Mammary epithelial cell (primary cell): ENCODE measurements at regions not wholly inside any gene's neighbourhood (a gene's known extent, or its start where the extent isn't known, plus 50 kb on each side); places are given as distances from the start of the nearest gene placed in this dataset.

Source experiments
- EZH2 ChIP-seq: IDR thresholded peaks from 2 replicates; pipeline ENCODE4 v1.6.1; 2012; ENCODE audit warnings: low read length, inconsistent platforms, borderline replicate concordance
- TF ChIP-seq, protein P1 (sequence below), 2 donors: IDR thresholded peaks in 1 of 2; conservative IDR thresholded peaks in 1 of 2; 2 replicates each; pipeline ENCODE4 v1.5.1; 2011 to 2012; ENCODE audit warnings: inconsistent platforms in 2 of 2, low read length in 2 of 2, mild to moderate bottlenecking in 2 of 2, control low read depth in 1 of 2, low read depth in 1 of 2; ENCODE audit not compliant: insufficient read depth in 1 of 2; ENCODE audit errors: extremely low read depth in 1 of 2

DNA sequence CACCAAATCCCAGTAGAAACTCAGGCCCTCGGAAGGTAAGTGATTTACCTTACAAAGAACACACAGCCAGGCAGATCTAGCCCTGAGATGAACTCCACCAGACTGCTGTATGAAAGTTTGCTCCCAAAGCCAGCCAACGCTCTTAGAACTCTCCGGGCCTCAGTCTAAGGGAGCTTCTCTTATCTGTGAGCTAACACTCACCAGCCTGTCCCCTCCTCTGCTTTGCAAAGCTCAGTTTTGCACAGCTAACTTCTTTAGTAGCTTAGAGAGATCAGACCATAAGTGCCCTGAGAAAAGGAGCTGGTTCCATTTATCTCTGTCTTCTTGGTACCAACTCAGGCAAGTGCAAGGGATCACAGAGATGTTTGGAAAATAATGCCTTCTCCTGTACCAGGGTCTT, 195.8 kb upstream of the JUN start:
- TF ChIP-seq, protein P1, sequence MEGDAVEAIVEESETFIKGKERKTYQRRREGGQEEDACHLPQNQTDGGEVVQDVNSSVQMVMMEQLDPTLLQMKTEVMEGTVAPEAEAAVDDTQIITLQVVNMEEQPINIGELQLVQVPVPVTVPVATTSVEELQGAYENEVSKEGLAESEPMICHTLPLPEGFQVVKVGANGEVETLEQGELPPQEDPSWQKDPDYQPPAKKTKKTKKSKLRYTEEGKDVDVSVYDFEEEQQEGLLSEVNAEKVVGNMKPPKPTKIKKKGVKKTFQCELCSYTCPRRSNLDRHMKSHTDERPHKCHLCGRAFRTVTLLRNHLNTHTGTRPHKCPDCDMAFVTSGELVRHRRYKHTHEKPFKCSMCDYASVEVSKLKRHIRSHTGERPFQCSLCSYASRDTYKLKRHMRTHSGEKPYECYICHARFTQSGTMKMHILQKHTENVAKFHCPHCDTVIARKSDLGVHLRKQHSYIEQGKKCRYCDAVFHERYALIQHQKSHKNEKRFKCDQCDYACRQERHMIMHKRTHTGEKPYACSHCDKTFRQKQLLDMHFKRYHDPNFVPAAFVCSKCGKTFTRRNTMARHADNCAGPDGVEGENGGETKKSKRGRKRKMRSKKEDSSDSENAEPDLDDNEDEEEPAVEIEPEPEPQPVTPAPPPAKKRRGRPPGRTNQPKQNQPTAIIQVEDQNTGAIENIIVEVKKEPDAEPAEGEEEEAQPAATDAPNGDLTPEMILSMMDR (conservative IDR thresholded peaks at IDR 0.05 in 1 of 2, IDR thresholded peaks at IDR 0.05 in 1 of 2; ENCODE audit: extremely low read depth in 1 of 2, insufficient read depth in 1 of 2, low read depth in 1 of 2, low read length in 2 of 2), result no peak
- no peak for TF ChIP-seq EZH2
